ENCODE measurements at regions not wholly inside any gene's neighbourhood (a gene's known extent, or its start where the extent isn't known, plus 50 kb on each side); places are given as distances from the start of the nearest gene placed in this dataset.

DNA sequence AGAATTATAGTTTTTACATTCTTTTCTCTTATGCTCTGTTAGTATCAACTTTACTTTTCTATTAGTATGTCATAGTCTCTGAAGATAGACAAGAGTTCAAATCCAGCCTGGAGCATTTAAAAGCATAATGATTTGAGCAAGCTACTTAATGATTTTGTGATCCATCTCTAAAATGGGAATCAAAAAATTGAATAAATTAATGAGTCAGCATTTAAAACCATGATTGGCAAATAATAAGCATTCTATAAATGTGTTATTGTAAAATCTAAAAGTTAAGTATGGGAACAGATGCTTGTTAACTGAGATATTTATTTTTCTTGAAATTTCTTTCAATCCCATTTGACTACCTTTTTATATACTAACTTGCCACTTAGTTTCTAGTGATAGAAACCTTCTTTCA is 391.6 kb downstream of the PCDH7 start:
- Mint-ChIP-seq H3K36me3 (no peaks in the 10 kb centered on the region), H3K4me1 (ENCODE audit: unreplicated experiment) (no peaks in the 10 kb centered on the region), H3K9me3 (no peaks in the 10 kb centered on the region), H3K4me3 (no peak overlapping the region), H3K27ac (no peak overlapping the region), H3K27me3 (no peaks in the 10 kb centered on the region)
- TF ChIP-seq CTCF (conservative IDR thresholded peaks at IDR 0.05): no peak
- DNase-seq (ENCODE audit: extremely low spot score, unreplicated experiment): no peak

DNA sequence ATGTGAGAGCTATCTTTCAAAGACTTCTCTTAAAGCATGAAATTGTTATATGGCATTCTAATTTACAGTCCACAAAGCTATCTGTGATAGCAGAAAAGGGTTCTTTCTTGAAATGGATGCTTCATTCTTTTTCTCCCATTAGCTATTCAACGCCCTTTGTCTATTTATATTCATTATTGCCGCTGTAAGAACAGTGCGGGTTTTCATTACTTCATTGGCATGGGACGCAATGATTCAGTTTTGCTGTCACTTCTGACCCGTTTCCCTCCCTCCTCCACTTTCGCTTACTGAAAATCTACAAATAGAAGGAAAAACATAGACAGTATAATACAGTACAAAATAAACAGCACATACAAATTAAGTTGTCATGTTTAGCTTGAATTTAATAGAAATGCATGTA is 394.6 kb downstream of the PCDH7 start:
- no peaks in the 10 kb centered on the region for H3K27me3 Mint-ChIP-seq
- no peaks in the 10 kb centered on the region for H3K4me1 Mint-ChIP-seq (ENCODE audit: unreplicated experiment)
- H3K27ac Mint-ChIP-seq: no peak overlapping the region

DNA sequence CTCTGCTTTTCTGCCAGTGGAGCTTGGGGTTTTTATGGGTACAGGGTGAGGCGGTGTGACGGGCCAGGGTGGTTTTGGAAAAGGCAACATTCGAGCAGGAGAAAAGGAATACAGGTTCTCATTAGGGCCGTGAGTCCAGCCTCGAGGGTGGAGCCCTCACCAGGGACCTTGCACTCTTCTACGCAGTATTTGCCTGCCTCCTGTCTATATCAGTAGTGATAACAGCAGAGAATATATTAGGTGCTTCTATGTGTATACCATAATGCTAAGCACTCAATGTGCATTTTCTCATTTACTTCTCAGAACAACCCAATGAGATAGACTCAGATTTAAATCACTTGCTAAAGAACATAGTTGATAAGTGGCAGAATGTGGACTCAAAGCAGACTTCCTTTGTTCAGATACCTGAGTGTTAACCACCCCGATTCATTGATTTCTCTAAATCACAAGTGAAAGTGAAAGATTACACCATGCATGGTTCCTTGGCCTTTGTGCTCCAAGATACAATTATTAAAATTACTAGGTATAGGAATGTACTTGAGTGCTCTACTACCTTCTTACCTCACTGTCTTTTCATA is 403.9 kb downstream of the PCDH7 start:
- DNase-seq (ENCODE audit: extremely low spot score, unreplicated experiment): no peak
- peak overlapping the region; percentile 23 for H3K27ac Mint-ChIP-seq
- no peak for TF ChIP-seq CTCF (conservative IDR thresholded peaks at IDR 0.05)
- peaks cover 6% of the 10 kb centered on the region for H3K9me3 Mint-ChIP-seq
- H3K27me3 Mint-ChIP-seq: no peaks in the 10 kb centered on the region
- no peak overlapping the region for H3K4me3 Mint-ChIP-seq
- H3K4me1 Mint-ChIP-seq (ENCODE audit: unreplicated experiment): no peaks in the 10 kb centered on the region
- H3K36me3 Mint-ChIP-seq: no peaks in the 10 kb centered on the region

More for the DNA sequence above, 394.6 kb downstream of the PCDH7 start:
- DNase-seq (ENCODE audit: extremely low spot score, unreplicated experiment): no peak
- TF ChIP-seq CTCF (conservative IDR thresholded peaks at IDR 0.05): no peak
- H3K9me3 Mint-ChIP-seq: no peaks in the 10 kb centered on the region
- no peak overlapping the region for H3K4me3 Mint-ChIP-seq
- H3K36me3 Mint-ChIP-seq: no peaks in the 10 kb centered on the region

GRCh38 chr4:31125061-31125460 is 404.9 kb downstream of the PCDH7 start:
- Mint-ChIP-seq H3K36me3 (no peaks in the 10 kb centered on the region), H3K27me3 (no peaks in the 10 kb centered on the region), H3K4me3 (no peak overlapping the region), H3K4me1 (ENCODE audit: unreplicated experiment) (no peaks in the 10 kb centered on the region), H3K27ac (no peak overlapping the region), H3K9me3 (peaks cover 6% of the 10 kb centered on the region)
- TF ChIP-seq CTCF (conservative IDR thresholded peaks at IDR 0.05): no peak
- DNase-seq (ENCODE audit: extremely low spot score, unreplicated experiment): no peak

DNA sequence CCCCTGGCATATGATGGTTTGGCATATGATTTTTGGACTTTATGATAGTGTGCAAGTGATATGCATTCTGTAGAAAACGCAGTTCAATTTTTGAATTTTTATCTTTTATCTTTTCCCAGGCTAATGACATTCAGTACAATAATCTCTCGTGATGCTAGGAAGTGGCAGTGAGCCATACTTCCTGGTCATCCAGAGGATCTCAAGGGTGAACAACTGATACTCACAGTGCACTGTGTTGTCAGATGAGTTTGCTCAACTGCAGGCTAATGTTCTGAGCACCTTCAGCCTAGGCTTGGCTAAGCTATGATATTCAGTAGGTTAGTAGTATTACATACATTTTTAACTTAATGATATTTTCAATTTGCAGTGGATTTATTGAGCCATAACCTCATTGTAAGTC is 405.3 kb downstream of the PCDH7 start:
- no peak for TF ChIP-seq CTCF (conservative IDR thresholded peaks at IDR 0.05)
- H3K27me3 Mint-ChIP-seq: no peaks in the 10 kb centered on the region
- no peak overlapping the region for H3K4me3 Mint-ChIP-seq
- H3K27ac Mint-ChIP-seq: no peak overlapping the region
- H3K36me3 Mint-ChIP-seq: no peaks in the 10 kb centered on the region
- H3K9me3 Mint-ChIP-seq: peaks cover 6% of the 10 kb centered on the region
- DNase-seq (ENCODE audit: extremely low spot score, unreplicated experiment): no peak
- no peaks in the 10 kb centered on the region for H3K4me1 Mint-ChIP-seq (ENCODE audit: unreplicated experiment)

Data from type B pancreatic cell (in vitro differentiated cells).